ENCODE measurements at regions not wholly inside any gene's neighbourhood (a gene's known extent, or its start where the extent isn't known, plus 50 kb on each side); places are given as distances from the start of the nearest gene placed in this dataset.

GRCh38 chr15:30008156-30008555 lies 74.6 kb upstream of the GOLGA8J start (continued):
- TF ChIP-seq, protein P1, sequence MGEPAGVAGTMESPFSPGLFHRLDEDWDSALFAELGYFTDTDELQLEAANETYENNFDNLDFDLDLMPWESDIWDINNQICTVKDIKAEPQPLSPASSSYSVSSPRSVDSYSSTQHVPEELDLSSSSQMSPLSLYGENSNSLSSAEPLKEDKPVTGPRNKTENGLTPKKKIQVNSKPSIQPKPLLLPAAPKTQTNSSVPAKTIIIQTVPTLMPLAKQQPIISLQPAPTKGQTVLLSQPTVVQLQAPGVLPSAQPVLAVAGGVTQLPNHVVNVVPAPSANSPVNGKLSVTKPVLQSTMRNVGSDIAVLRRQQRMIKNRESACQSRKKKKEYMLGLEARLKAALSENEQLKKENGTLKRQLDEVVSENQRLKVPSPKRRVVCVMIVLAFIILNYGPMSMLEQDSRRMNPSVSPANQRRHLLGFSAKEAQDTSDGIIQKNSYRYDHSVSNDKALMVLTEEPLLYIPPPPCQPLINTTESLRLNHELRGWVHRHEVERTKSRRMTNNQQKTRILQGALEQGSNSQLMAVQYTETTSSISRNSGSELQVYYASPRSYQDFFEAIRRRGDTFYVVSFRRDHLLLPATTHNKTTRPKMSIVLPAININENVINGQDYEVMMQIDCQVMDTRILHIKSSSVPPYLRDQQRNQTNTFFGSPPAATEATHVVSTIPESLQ (CRISPR knock-in tag; IDR thresholded peaks at IDR 0.05), result no peak

- no peak overlapping the region for H3K4me3 Mint-ChIP-seq
- no peak overlapping the region for H3K27ac Mint-ChIP-seq
- no peaks in the 10 kb centered on the region for H3K36me3 Mint-ChIP-seq
- ChIA-PET CTCF (interaction anchor here (1.0 kb wide), 1 partner anchor 14 kb away, joined by 3 read pairs; no protein-coding TSS in a partner anchor), POLR2A (no interaction called here)
- ATAC-seq (no peak), DNase-seq (ENCODE audit: low spot score) (no peak)
- TF ChIP-seq, protein P2, sequence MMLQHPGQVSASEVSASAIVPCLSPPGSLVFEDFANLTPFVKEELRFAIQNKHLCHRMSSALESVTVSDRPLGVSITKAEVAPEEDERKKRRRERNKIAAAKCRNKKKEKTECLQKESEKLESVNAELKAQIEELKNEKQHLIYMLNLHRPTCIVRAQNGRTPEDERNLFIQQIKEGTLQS (CRISPR knock-in tag; conservative IDR thresholded peaks at IDR 0.05), result no peak
- no peak for TF ChIP-seq AFF4 (CRISPR knock-in tag; IDR thresholded peaks at IDR 0.05; ENCODE audit: borderline replicate concordance)
- H3K27me3 Mint-ChIP-seq (ENCODE audit: low read depth), result no peaks in the 10 kb centered on the region; the same call in 1 of the 2 replicates
- peaks cover 4% of the 10 kb centered on the region for H3K4me1 Mint-ChIP-seq
- H3K9me3 Mint-ChIP-seq, result peaks cover 15% of the 10 kb centered on the region; the same call in 1 of the 2 replicates
Measured at GRCh38 chr15:30001602-30002001, 81.2 kb upstream of the GOLGA8J start.

DNA sequence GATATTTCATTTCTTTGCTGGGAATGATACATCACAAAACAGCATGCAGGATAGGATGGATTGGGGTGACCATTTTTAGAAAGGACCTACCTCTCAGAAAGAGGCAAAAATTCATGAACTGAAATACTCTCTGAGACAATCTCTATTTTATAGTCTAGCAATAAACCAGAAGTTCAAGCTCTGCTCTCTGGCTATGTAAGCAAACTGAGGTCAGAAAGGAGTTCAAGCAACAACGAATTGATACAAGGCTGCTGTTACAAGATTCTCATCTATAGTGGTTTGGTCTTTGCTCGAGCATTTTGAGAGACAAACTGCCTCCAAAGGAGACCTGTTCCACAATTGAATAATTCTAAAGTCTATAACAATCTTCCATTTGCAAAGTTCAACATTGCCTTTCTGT lies 84.7 kb upstream of the GOLGA8J start:
- Mint-ChIP-seq H3K9me3 (0 out of 2 replicates have a peak, but pooled peaks cover 8% of the 10 kb centered on the region), H3K36me3 (no peaks in the 10 kb centered on the region), H3K4me1 (peaks cover 14% of the 10 kb centered on the region), H3K27ac (no peak overlapping the region), H3K27me3 (ENCODE audit: low read depth) (no peaks in the 10 kb centered on the region; the same call in 1 of the 2 replicates), H3K4me3 (no peak overlapping the region)
- DNase-seq (ENCODE audit: low spot score) (no peak), ATAC-seq (no peak)
- TF ChIP-seq, protein P3, sequence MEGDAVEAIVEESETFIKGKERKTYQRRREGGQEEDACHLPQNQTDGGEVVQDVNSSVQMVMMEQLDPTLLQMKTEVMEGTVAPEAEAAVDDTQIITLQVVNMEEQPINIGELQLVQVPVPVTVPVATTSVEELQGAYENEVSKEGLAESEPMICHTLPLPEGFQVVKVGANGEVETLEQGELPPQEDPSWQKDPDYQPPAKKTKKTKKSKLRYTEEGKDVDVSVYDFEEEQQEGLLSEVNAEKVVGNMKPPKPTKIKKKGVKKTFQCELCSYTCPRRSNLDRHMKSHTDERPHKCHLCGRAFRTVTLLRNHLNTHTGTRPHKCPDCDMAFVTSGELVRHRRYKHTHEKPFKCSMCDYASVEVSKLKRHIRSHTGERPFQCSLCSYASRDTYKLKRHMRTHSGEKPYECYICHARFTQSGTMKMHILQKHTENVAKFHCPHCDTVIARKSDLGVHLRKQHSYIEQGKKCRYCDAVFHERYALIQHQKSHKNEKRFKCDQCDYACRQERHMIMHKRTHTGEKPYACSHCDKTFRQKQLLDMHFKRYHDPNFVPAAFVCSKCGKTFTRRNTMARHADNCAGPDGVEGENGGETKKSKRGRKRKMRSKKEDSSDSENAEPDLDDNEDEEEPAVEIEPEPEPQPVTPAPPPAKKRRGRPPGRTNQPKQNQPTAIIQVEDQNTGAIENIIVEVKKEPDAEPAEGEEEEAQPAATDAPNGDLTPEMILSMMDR (IDR thresholded peaks at IDR 0.05), result no peak
- TF ChIP-seq NFYB (CRISPR knock-in tag; conservative IDR thresholded peaks at IDR 0.05; ENCODE audit: low read depth) (no peak), CREM (CRISPR knock-in tag; IDR thresholded peaks at IDR 0.05) (no peak), TP53 (CRISPR knock-in tag; IDR thresholded peaks at IDR 0.05) (no peak), CDX4 (CRISPR knock-in tag; IDR thresholded peaks at IDR 0.05; ENCODE audit: borderline replicate concordance) (no peak), MYBL2 (CRISPR knock-in tag; IDR thresholded peaks at IDR 0.05) (no peak), ZNF138 (CRISPR knock-in tag; conservative IDR thresholded peaks at IDR 0.05) (no peak), NR3C1 (CRISPR knock-in tag; conservative IDR thresholded peaks at IDR 0.05; ENCODE audit: low read depth) (no peak)
- TF ChIP-seq, protein P1 (CRISPR knock-in tag; IDR thresholded peaks at IDR 0.05), result no peak
- ChIA-PET POLR2A (no interaction called here), CTCF (interaction anchor here (2.1 kb wide), 1 partner anchor 13 kb away, joined by 10 read pairs; no protein-coding TSS in a partner anchor)

Measured in WTC11 (cell line).